HG03558 (cell line): ENCODE measurements at regions not wholly inside any gene's neighbourhood (a gene's known extent, or its start where the extent isn't known, plus 50 kb on each side); places are given as distances from the start of the nearest gene placed in this dataset.

Experiments
- ATAC-seq: cut with Tn5 transposase; IDR thresholded peaks from one replicate; pipeline ENCODE4 v1.9.1; 2021; ENCODE audit warnings: moderate number of reproducible peaks; ENCODE audit not compliant: unreplicated experiment; ENCODE audit errors: extremely low read depth

DNA sequence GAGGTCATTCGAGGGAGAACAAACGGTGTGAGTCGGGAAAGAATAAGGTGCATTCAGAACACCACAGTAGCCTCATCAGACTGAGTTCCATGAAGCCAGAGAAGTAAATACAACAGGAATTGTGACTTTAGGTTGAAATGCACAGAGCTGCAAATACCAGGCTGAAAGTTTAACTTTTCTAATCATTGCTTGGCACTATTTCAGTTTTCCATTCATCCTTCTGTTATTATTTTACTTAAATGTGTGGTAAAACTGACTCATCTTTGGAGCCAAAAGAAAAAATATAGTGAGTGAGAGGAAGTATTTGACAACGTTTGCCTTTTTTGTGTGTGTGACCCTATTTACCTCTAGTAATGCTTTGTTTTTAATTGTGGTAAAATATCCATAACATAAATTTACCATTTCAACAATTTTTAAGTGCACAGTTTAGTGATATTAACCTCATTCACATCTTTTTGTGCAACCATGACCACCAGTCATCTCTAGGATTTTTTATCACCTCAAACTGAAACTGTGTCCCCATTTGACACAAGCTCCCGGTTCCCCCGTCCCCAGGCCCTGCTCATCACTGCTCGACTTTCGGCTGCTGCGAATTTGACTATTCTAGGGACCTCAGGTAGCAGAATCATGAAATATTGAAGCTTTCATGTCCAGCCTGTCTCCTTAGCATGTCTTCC is 166.8 kb downstream of the HSD17B3 start:
- no peak for ATAC-seq

DNA sequence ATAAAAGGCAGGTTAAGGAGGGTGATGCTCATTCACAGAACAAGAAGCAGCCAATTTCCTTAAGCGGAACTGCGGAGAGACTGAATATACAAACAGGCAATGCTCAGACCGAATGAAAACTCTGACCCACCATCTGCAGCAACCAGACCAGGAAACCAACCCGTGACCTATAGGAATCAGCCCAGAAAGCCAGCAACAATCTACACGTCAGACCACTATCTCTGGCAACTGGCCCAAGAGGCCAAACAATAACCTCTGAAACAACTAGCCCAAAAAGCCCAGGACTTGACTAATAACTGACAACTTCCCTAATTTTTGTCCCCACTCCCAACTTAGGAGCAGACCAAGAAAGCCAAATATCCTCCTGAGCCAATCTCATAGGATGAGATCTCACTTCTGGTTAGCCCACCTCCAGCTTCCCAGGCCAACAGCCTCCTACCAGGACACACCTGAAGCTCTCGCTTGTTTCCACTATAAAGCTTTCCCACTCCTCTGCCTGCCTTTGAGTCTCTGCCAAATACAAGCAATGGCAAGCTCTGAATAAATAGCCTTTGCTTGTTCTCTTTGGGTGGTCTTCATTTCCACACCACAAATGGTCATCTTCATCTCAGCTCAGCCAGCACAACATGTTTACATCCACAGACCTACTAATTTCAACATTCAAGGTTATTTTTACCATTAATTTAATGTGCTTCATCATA is 168.5 kb downstream of the HSD17B3 start:
- no peak for ATAC-seq

DNA sequence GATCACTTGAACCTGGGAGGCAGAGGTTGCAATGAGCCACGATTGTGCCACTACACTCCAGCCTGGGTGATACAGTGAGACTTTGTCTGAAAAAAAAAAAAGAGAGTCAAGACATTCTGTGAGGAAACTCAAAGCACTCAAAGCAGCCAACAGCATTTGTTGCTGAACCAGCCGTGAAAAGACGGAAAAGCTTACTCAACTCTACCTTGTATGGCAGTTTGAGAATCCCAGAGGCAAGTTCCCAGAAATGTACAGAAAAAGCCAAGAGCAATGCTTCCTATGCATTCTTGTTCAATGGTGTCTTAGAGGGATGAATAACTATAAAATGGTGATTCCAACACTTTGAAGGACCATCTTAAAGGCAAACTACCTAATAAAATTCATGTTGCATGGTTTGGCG is 170.2 kb downstream of the HSD17B3 start:
- no peak for ATAC-seq

DNA sequence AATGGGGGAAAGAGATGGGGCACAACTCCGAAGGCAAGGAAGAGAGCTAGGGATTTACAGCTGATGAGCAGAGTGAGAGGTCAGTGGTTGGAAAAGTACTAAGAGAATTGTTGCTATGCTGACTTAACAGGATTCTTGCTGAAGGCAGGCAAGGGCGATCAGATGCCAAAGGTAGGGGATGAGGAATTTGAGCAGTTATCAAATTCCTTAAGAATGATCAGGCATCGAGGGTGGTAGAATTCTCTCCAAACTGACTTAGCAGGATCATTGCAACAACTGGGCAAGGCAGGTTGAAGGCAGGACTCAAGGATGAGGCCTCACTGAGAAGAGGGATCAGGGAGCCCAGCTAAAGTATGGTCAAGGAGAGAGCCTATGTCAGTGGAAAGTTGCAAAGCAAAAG is 171.0 kb downstream of the HSD17B3 start:
- no peak for ATAC-seq

DNA sequence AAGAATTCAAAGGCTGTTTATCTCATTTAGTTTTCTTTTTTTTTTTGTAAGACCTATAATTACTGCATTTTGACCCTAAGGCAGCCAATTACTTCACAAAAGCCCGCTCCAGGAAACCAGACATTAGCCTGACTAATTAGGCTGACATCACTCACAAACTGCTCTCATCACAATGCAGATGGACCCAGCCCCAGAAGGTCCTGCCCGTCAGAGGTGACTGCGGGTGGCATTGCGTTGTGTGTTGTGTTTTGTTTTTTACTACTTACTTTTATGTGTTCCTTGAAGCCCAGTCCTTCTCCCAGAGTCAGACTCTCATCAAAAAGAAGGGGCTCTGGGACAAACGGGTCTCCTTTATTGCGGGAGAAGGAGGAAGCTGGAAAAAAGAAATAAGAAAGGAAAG is 172.2 kb downstream of the HSD17B3 start:
- no peak for ATAC-seq

DNA sequence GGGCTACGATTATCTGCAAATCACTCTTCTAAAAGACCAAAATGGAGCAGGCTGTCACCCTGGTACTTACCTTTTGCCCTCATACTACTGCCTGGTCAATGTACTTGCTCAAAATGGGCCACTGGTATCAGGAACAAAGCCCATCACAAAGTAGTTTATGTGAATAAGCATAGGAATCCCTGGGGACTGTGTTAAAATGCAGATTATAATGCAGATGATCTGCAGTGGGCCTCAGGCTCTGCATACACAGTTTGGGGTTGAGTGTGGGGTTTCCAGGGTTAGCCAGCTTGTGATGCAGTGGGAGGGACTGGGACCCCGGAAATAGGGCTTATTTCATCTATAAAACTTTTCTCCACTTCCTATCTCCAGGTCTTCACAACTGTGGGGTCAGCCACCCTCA is 173.1 kb downstream of the HSD17B3 start:
- ATAC-seq = no peak

DNA sequence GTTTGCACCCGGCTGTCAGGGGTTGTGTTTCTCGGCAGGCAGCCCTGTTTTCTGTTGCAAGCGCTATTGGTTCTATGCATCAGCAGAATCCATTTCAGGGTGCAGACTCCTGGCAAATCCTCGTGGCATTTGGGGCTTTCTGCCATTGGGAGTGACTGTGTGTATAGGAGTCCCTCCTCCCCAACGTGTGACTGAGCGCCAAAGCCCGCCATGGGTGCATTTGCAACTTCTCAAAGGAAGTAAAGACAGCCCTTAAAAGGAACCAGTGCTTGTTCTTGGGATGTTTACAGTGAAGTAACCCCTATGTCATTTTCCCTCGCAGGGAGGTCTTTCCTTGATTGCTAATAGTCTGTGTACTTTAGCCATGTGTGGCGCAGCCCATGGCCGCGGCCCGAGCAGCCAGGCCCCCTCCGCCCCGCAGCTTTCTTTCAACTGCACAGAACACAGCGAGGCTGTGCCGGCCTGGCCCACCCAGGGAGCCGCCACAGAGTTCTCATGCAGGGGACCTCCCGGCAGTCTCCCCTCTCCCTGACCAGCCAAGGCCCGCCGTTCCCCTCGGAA is 175.6 kb downstream of the HSD17B3 start:
- no peak for ATAC-seq

DNA sequence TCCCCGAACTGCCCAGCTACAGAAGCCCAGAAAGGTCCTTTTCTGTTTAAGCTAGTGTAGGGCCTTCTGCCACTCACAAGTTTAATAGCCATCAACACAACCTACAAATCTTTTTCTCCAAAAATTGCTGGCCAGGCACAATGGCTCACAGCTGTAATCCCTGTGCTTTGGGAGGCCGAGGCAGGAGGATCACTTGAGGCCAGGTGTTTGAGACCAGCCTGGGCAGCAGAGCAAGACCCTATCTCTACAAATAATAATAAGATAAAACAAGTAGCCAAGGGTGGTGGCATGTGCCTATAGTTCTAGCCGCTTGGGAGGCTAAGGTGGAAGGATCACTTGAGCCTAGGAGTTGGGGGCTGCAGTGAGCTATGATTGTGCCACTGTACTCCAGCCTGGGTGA is 176.4 kb downstream of the HSD17B3 start:
- ATAC-seq = no peak

DNA sequence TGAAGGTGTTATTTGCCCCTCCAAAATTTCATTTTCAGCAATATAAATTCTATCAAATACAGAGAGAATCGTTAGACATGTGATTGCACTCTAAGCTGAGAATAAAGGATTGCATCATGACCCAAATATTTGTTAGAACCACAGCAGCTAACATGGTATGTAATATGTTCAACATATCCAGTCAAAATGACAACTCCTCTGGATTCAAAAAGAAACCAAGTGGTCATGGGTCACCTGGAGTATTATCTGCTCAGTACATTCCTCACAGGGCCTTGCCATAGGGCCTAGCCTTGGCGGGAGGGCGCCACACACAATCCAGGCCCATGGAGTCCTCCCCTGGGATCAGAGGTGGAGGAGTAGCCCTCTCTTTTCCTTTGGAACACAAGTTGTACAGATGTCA is 179.2 kb downstream of the HSD17B3 start:
- ATAC-seq = no peak

DNA sequence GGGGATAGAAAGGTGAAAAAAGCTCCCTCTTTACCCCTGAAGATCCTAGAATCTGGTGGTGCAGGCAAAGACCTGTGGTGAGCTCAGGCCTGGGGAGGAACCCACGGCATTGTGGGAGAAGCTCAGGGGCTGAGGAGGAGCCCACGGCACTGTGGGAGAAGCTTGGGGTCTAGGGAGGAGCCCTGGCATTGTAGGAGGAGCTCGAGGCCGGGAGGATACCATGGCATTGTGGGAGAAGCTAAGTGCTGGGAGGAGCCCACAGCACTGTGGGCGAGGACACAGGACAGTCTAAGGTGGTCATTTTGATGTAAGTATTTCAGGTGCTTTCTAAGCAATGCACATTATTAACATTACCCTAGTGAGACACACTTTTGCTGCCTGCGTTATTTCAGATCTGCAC is 179.7 kb downstream of the HSD17B3 start:
- no peak for ATAC-seq

DNA sequence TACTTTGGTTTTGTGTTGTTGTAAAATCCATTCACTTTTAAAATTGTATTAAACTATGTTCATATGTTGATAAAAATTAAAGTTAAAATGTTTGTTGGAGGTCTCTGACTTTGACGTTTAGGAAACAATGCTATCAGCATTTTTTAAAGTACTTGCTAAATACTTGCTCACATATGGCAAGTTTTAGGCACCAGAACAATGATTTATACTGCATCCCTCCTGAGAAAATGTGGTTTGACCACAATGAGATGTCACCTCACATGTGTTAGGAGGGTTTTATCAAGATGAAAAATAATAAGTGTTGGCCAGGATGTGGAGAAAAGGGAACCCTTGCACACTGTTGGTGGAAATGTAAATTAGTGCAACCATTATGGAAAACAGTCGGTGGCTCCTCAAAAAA is 180.8 kb downstream of the HSD17B3 start:
- ATAC-seq = no peak

DNA sequence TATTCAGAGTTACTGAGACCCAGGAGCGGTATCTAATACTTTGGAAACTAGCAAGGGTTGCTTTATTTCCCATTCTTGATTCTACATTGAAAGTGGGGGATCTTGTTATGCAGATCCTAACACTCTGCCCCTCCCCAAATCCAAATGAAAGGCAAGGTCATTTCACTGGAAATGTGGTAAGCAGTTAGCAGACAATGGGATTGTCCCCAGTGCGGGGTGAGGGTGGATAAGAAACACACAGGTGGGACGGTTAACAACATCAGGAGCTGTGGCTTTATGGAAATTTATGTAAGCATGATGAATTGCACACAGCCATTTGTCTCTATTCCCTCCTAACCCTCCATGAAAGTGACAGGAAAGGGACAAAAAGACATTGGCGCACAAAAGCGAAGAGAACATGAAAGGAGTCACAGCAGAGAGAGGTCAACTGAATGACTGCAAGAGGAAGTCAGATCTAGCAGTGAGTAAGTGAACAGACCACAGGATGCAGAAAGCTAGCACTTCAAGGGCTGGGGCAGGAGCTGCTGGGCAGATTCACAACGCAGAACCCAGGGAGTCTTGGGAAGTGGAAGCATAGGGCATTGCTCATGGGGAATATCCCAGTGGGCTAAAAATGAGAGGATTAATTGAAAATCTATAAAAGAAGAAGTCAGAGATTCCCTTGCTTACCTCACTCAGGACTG is 184.4 kb downstream of the HSD17B3 start:
- ATAC-seq = no peak

DNA sequence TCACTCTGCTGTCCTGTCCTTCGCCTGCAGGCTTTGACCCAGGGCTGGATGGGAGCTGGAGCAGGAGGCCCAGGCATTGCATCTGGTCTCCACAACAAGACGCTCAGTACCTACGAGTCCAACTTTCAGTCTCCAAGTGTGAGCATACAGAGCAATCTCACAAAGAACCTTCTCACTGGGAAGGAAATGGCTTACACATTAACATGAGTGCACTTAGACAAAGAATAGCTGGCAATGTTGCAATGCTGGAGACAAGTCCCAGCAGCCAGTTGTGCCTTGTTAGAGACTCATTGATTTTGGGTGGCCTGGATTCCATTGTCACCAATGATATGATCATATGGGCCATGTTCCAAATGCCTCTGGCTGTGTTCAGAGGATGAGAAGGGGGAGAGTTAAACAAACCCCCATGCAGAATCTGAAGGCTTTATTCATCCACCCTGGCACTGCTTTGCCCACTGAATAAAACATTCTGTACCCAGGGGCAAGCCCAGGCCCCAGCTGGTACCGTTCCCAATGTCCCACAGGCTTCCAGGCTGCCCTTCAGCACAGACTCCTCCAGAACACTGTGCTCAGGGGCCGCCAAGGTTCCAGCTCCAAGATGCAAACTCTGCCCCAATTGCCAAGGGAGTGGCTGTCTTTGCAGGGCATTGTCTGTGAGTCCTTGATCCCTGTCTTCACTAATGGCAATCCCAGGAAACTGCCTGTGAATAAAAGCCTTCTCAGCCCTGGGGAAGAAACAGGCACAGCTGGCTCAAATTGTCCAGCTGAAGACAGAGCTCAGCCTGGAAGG is 185.5 kb downstream of the HSD17B3 start:
- ATAC-seq = no peak

DNA sequence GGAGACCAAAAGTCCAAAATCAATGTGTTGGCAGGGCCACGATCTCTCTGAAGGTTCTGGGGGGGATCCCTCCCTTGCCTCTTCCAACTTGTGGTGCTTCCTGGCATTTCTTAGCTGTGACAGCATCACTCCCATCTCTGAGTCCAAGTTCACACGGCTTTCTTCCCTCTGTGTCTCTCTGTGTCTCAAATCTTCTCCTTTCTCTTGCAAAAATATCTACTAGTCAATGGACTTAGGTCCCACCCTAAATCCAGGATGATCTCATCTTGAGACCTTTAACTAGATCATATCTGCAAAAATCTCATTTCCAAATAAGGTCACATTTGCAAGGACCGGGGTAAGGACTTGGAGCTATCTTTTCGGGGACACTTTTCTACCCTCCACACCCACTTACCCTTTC is 186.1 kb downstream of the HSD17B3 start:
- no peak for ATAC-seq

DNA sequence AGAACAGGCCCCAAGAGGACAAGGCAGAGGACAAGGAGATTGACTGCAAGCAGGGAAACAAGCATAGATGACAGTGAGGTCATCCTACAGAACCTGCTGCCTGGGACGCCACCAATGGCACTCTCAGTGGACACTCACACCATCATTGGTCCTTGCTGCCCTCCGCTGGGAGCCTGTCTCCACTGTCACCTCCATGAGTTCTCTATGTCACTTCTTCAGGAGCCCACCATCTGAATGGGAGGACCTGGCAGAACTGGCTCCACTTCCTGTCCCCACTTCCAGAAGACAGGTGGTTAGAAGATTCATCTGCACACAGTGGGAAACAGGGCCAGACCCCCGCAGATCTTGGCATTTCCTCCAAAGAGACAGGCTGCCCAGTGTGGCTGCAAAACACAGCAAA is 188.9 kb downstream of the HSD17B3 start:
- ATAC-seq = no peak

DNA sequence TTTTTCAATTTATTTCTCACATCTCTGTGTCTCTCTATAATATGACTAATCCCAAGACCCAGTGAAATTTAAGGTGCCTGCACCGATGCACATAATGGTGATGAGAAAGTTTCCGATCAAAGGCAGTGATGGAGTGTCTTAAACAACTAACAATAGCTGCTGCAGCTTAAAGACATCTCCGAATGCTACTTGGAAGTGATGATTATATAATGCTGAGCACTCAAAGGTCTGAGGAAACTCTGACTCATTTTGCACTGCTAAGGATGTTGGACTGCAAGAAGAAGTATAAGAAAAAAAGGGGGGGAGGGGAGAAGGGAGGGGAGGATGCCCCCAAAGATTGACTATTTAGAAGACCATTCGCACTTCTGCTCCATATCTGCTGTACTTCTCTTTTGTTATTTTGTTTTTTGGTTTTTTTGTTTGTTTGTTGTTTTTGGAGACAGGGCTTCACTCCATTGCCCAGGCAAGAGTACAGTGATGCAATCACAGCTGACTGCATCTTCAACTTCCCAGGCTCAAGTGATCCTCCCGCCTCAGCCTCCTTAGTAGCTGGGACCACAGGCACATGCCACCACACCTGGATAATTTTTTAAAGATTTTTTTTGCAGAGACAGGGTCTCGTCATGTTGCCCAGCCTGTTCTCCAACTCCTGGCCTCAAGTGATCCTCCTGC is 192.2 kb downstream of the HSD17B3 start:
- no peak for ATAC-seq

DNA sequence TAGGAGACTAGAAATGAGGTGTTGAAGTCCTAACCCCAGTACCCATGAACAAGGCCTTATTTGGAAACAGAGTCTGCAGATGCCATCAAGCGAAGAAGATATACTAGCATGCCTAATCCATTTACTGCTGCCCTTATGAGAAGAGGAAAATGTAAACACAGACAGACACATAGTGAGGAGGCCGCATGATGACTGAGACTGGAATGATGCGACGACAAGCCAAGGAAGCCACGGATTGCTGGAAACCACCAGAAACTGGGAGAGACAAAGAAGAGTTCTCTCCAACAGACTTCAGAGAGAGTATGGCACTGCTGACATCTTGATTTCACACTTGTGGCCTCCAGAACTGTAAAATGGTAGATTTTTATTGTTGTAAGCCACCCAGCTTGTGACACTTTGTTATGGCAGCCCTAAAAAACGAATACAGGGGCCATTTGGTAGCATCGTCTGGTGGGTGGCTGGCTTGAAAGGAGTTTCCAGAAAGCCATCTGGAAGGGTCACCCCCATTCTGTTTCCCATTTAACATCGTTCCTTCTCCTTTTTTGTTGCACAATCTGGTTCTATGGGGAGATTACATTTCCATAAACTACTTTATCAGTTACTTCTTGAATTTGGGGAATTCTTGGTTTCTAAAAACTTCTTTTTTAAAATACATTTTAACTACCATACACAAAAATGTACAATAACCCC is 193.1 kb downstream of the HSD17B3 start:
- ATAC-seq = no peak

DNA sequence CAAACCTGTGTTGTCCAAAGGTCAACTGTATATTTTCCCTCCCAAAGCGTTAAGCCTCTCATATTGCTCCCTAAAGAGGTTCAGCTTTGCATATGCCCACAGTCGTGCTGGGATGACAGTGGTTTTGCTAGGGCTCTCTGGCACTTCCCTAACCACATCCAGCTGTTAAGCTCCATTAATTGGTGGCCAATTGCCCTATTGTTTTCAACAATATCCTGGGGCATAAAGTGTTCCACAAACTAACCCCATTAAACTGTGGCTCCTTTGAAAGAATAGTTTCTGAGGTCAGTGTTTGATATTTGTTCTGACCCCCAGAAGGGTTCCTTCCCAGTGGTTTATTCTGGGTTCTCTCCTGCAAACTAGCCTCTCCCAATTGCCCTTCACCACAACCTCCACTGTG is 194.5 kb downstream of the HSD17B3 start:
- no peak for ATAC-seq
